ENCODE measurements at regions not wholly inside any gene's neighbourhood (a gene's known extent, or its start where the extent isn't known, plus 50 kb on each side); places are given as distances from the start of the nearest gene placed in this dataset.
A peak's percentile ranks its signal among the peaks of the same experiment; 100 is the strongest.

- Histone ChIP-seq H3K4me3 (no peak overlapping the region), H3K27me3 (no peaks in the 10 kb centered on the region), H3K4me2 (no peak overlapping the region), H3K9me3 (replicated peaks in 1 of 11) (peaks cover 9 to 28% (median 18%) of the 10 kb centered on the region in 11 experiments; a peak in 19 of 22 replicates), H3K36me3 (no peaks in the 10 kb centered on the region), H3K9ac (no peak overlapping the region), H3K4me1 (no peaks in the 10 kb centered on the region), H3K27ac (no peak overlapping the region), H4K20me1 (no peaks in the 10 kb centered on the region)
- no peak for TF ChIP-seq Cebpa-rat (IDR thresholded peaks at IDR 0.05)
Measured at GRCh38 chr1:143699731-143700130, 272.1 kb downstream of the FAM72C start.

GRCh38 chr1:143699115-143699514 is 272.7 kb downstream of the FAM72C start:
- no peak overlapping the region for H3K4me2 ChIP-seq

GRCh38 chr1:143698016-143698415 is 273.8 kb downstream of the FAM72C start:
- Histone ChIP-seq H3K9me3 (replicated peaks in 1 of 11) (peaks cover 7 to 23% (median 15%) of the 10 kb centered on the region in 11 experiments; a peak in 19 of 22 replicates), H3K4me1 (no peaks in the 10 kb centered on the region), H3K27ac (no peak overlapping the region), H3K36me3 (no peaks in the 10 kb centered on the region), H3K27me3 (no peaks in the 10 kb centered on the region), H3K4me3 (no peak overlapping the region), H3K9ac (no peak overlapping the region), H3K4me2 (no peak overlapping the region), H4K20me1 (no peaks in the 10 kb centered on the region)
- no peak for TF ChIP-seq Cebpa-rat (IDR thresholded peaks at IDR 0.05)

More at GRCh38 chr1:143699115-143699514, 272.7 kb downstream of the FAM72C start:
- H3K4me3 ChIP-seq, result no peak overlapping the region
- no peak overlapping the region for H3K9ac ChIP-seq
- H3K27ac ChIP-seq, result no peak overlapping the region
- peaks cover 9 to 28% (median 18%) of the 10 kb centered on the region in 11 experiments; a peak in 19 of 22 replicates for H3K9me3 ChIP-seq (replicated peaks in 1 of 11)
- TF ChIP-seq Cebpa-rat (IDR thresholded peaks at IDR 0.05), result no peak
- H3K36me3 ChIP-seq, result no peaks in the 10 kb centered on the region
- H3K4me1 ChIP-seq, result no peaks in the 10 kb centered on the region
- no peaks in the 10 kb centered on the region for H3K27me3 ChIP-seq
- no peaks in the 10 kb centered on the region for H4K20me1 ChIP-seq

- H3K4me1 ChIP-seq, result no peaks in the 10 kb centered on the region
- no peaks in the 10 kb centered on the region for H4K20me1 ChIP-seq
- no peak for TF ChIP-seq Cebpa-rat (IDR thresholded peaks at IDR 0.05)
- no peaks in the 10 kb centered on the region for H3K36me3 ChIP-seq
- no peak overlapping the region for H3K9ac ChIP-seq
- H3K27ac ChIP-seq, result no peak overlapping the region
- no peak overlapping the region for H3K4me3 ChIP-seq
- H3K4me2 ChIP-seq, result no peak overlapping the region
- peaks cover 6 to 24% (median 13%) of the 10 kb centered on the region in 11 experiments; a peak in 18 of 22 replicates for H3K9me3 ChIP-seq (replicated peaks in 1 of 11)
- no peaks in the 10 kb centered on the region for H3K27me3 ChIP-seq
Measured at GRCh38 chr1:143694085-143694484, 277.7 kb downstream of the FAM72C start.

- Histone ChIP-seq H3K4me1 (no peaks in the 10 kb centered on the region), H3K4me3 (no peak overlapping the region)
Measured at GRCh38 chr1:143691971-143692529, 279.7 kb downstream of the FAM72C start.

GRCh38 chr1:143691400-143691891 is 280.3 kb downstream of the FAM72C start:
- no peaks in the 10 kb centered on the region for H4K20me1 ChIP-seq
- no peaks in the 10 kb centered on the region for H3K4me1 ChIP-seq
- H3K4me3 ChIP-seq, result no peak overlapping the region
- no peak for TF ChIP-seq Cebpa-rat (IDR thresholded peaks at IDR 0.05)
- no peaks in the 10 kb centered on the region for H3K27me3 ChIP-seq
- no peak overlapping the region for H3K4me2 ChIP-seq
- no peak overlapping the region for H3K9ac ChIP-seq
- H3K27ac ChIP-seq, result no peak overlapping the region
- peaks cover 0 to 12% (median 0%) of the 10 kb centered on the region in 11 experiments; a peak in 2 of 22 replicates for H3K9me3 ChIP-seq (replicated peaks in 1 of 11)
- H3K36me3 ChIP-seq, result no peaks in the 10 kb centered on the region

More at GRCh38 chr1:143691971-143692529, 279.7 kb downstream of the FAM72C start:
- no peak overlapping the region for H3K4me2 ChIP-seq
- H4K20me1 ChIP-seq, result no peaks in the 10 kb centered on the region
- H3K36me3 ChIP-seq, result no peaks in the 10 kb centered on the region
- H3K9ac ChIP-seq, result no peak overlapping the region
- peaks cover 0 to 12% (median 0%) of the 10 kb centered on the region in 11 experiments; a peak in 2 of 22 replicates for H3K9me3 ChIP-seq (replicated peaks in 1 of 11)
- no peak overlapping the region for H3K27ac ChIP-seq
- no peaks in the 10 kb centered on the region for H3K27me3 ChIP-seq
- no peak for TF ChIP-seq Cebpa-rat (IDR thresholded peaks at IDR 0.05)

GRCh38 chr1:143689781-143690180 is 282.0 kb downstream of the FAM72C start:
- no peak overlapping the region for H3K4me3 ChIP-seq
- H3K4me1 ChIP-seq, result no peaks in the 10 kb centered on the region
- H3K9ac ChIP-seq, result no peak overlapping the region
- no peak overlapping the region for H3K27ac ChIP-seq
- H3K9me3 ChIP-seq (replicated peaks in 1 of 11), result peaks cover 0 to 12% (median 0%) of the 10 kb centered on the region in 11 experiments; a peak in 2 of 22 replicates
- TF ChIP-seq Cebpa-rat (IDR thresholded peaks at IDR 0.05), result no peak
- no peaks in the 10 kb centered on the region for H3K27me3 ChIP-seq
- no peaks in the 10 kb centered on the region for H3K36me3 ChIP-seq
- H3K4me2 ChIP-seq, result no peak overlapping the region
- no peaks in the 10 kb centered on the region for H4K20me1 ChIP-seq

- no peak for TF ChIP-seq Cebpa-rat (IDR thresholded peaks at IDR 0.05)
- H3K27me3 ChIP-seq, result no peaks in the 10 kb centered on the region
- no peak overlapping the region for H3K4me2 ChIP-seq
- H3K36me3 ChIP-seq, result no peaks in the 10 kb centered on the region
- no peak overlapping the region for H3K4me3 ChIP-seq
- no peaks in the 10 kb centered on the region for H3K4me1 ChIP-seq
- no peak overlapping the region for H3K27ac ChIP-seq
- H3K9ac ChIP-seq, result no peak overlapping the region
- H4K20me1 ChIP-seq, result no peaks in the 10 kb centered on the region
- H3K9me3 ChIP-seq (replicated peaks in 1 of 11), result peaks cover 0 to 5% (median 2%) of the 10 kb centered on the region in 11 experiments; a peak in 5 of 22 replicates
Measured at GRCh38 chr1:143680304-143680703, 291.5 kb downstream of the FAM72C start.

GRCh38 chr1:143672983-143673382 is 298.8 kb downstream of the FAM72C start:
- no peak overlapping the region for H3K9ac ChIP-seq
- H3K4me2 ChIP-seq, result peak overlapping the region in 1 of 11 experiments; percentile 41; a peak in 2 of 22 replicates
- H3K27me3 ChIP-seq, result no peaks in the 10 kb centered on the region
- peaks cover 3 to 19% (median 13%) of the 10 kb centered on the region in 11 experiments; a peak in 20 of 22 replicates for H3K9me3 ChIP-seq (replicated peaks in 1 of 11)
- H3K4me3 ChIP-seq, result no peak overlapping the region
- no peak for TF ChIP-seq Cebpa-rat (IDR thresholded peaks at IDR 0.05)
- no peaks in the 10 kb centered on the region for H3K36me3 ChIP-seq
- peaks cover 0 to 29% (median 0%) of the 10 kb centered on the region in 10 experiments; a peak in 3 of 20 replicates for H3K4me1 ChIP-seq
- no peaks in the 10 kb centered on the region for H4K20me1 ChIP-seq
- no peak overlapping the region for H3K27ac ChIP-seq

GRCh38 chr1:143667730-143668129 is 304.1 kb downstream of the FAM72C start:
- Histone ChIP-seq H3K4me2 (no peak overlapping the region), H3K27me3 (no peaks in the 10 kb centered on the region), H3K4me3 (no peak overlapping the region), H3K9me3 (replicated peaks in 1 of 11) (peaks cover 15 to 28% (median 18%) of the 10 kb centered on the region in 11 experiments; a peak in 21 of 22 replicates), H3K36me3 (no peaks in the 10 kb centered on the region), H4K20me1 (no peaks in the 10 kb centered on the region), H3K9ac (no peak overlapping the region), H3K4me1 (peaks cover 0 to 58% (median 0%) of the 10 kb centered on the region in 10 experiments; a peak in 5 of 20 replicates), H3K27ac (no peak overlapping the region)
- no peak for TF ChIP-seq Cebpa-rat (IDR thresholded peaks at IDR 0.05)
